GM12865 (cell line): ENCODE measurements at regions not wholly inside any gene's neighbourhood (a gene's known extent, or its start where the extent isn't known, plus 50 kb on each side); places are given as distances from the start of the nearest gene placed in this dataset.

Source experiments
- DNase-seq: peaks from one replicate; pipeline ENCODE4 v3.0.0; 2010; ENCODE audit warnings: low read depth
- H3K4me3 ChIP-seq: 2 replicates; pipeline ENCODE4 v1.5.1; 2011; ENCODE audit warnings: mild to moderate bottlenecking, low read depth, low read length, control low read depth
- TF ChIP-seq, protein P1 (sequence below): IDR thresholded peaks from 2 replicates; pipeline ENCODE4 v1.5.1; 2011; ENCODE audit warnings: low read length, control low read depth, low read depth, inconsistent platforms; ENCODE audit not compliant: insufficient read depth; ENCODE audit errors: missing control alignments

DNA sequence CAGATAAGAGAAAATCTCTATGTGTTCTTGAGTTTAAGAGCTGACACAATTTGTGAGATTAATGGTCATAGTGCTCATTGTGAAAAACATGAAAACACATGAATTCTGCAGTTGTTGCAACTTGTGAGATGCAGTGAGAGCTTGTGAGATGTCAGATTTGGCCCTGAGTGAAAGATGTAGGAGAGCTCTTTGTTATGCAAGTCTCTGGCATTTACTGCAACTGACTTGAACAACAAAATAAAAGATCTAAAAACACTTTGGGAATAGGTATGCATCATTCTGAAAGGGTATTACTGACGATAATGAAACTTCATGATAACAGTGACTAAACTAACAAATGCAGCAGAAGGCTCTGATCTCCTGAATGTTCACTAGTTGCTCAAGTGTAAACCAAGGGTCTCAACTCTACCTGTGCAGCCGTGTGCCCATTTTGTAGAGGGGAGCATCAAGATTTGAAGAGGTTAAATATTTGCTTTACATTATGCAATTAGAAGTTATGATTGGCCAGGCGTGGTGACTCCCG lies 50.8 kb upstream of the SMIM36 start:
- DNase-seq: no peak
- H3K4me3 ChIP-seq: no peak overlapping the region
- TF ChIP-seq, protein P1, sequence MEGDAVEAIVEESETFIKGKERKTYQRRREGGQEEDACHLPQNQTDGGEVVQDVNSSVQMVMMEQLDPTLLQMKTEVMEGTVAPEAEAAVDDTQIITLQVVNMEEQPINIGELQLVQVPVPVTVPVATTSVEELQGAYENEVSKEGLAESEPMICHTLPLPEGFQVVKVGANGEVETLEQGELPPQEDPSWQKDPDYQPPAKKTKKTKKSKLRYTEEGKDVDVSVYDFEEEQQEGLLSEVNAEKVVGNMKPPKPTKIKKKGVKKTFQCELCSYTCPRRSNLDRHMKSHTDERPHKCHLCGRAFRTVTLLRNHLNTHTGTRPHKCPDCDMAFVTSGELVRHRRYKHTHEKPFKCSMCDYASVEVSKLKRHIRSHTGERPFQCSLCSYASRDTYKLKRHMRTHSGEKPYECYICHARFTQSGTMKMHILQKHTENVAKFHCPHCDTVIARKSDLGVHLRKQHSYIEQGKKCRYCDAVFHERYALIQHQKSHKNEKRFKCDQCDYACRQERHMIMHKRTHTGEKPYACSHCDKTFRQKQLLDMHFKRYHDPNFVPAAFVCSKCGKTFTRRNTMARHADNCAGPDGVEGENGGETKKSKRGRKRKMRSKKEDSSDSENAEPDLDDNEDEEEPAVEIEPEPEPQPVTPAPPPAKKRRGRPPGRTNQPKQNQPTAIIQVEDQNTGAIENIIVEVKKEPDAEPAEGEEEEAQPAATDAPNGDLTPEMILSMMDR: no peak

DNA sequence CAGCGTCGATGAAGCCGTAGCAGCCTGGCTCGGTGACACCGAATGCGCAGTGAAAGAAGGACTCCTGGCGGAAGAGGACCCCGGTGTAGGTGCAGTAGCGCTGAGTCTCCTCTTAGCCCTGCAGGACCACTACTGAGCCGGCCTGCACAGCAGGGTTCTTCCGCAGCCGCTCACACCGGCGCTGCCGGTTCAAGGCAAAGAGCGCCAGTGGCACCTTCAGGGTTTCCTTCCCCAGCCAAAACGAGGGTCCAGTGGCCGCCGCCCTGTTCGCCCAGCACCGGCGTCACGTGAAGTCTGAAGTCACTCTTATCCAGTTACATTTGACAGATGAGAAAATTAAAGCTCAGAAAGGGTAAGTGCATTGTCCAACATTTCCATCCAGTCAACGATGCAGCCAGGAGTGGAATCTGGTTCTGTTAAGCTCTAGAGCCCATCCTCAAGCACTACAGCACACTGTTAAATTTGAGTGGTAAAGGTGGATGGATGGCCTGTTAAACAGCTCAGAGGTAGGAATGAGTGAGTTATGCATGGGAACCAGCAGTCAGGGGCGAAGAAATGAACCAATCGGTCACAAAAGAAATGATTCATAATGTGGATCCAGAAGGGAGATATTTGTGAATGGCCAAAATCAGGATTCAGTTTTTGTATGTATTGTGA lies 50.2 kb upstream of the SMIM36 start:
- H3K4me3 ChIP-seq: no peak overlapping the region
- TF ChIP-seq, protein P1: no peak
- no peak for DNase-seq
